Activated CD4-positive, alpha-beta memory T cell treated with anti-CD3 and anti-CD28 coated beads for 36 hours (primary cell): ENCODE measurements at regions not wholly inside any gene's neighbourhood (a gene's known extent, or its start where the extent isn't known, plus 50 kb on each side); places are given as distances from the start of the nearest gene placed in this dataset.
"Not testable (repeated sequence)": the region's sequence is repeated elsewhere in the genome, so short reads cannot be mapped to it uniquely, and the experiment has no call there.

Experiments used
- CTCF ChIA-PET: fragments of 350-600 bp; sonication (Branson Sonifier 250); formaldehyde crosslinking; loops from one replicate; lab custom pipeline; 2021; ENCODE audit warnings: antibody characterized with exemption, inconsistent platforms; lab: Charles Lee
- POLR2A ChIA-PET: fragments of 350-600 bp; sonication (Branson Sonifier 250); formaldehyde crosslinking; loops from one replicate; lab custom pipeline; 2021; ENCODE audit warnings: antibody characterized with exemption; lab: Charles Lee
- DNase-seq: peaks from one replicate; pipeline ENCODE4 v3.0.0-alpha.2; 2020
- H3K27ac Mint-ChIP-seq: one replicate; pipeline ENCODE4 v1.8.0; 2021; ENCODE audit warnings: mixed read lengths
- H3K27me3 Mint-ChIP-seq: one replicate; pipeline ENCODE4 v1.8.0; 2021; ENCODE audit warnings: mixed read lengths
- H3K36me3 Mint-ChIP-seq: one replicate; pipeline ENCODE4 v1.8.0; 2021; ENCODE audit warnings: mixed read lengths
- H3K4me1 Mint-ChIP-seq: one replicate; pipeline ENCODE4 v1.8.0; 2021; ENCODE audit warnings: low read depth, mixed read lengths
- H3K4me3 Mint-ChIP-seq: one replicate; pipeline ENCODE4 v1.8.0; 2021; ENCODE audit warnings: mild to moderate bottlenecking, mixed read lengths
- H3K9me3 Mint-ChIP-seq: one replicate; pipeline ENCODE4 v1.8.0; 2021; ENCODE audit warnings: mixed read lengths
- intact Hi-C: fragments of 100-400 bp; cut with micrococcal nuclease; formaldehyde crosslinking; loops from one replicate; pipeline ENCODE4 v1.15.1; 2023

DNA sequence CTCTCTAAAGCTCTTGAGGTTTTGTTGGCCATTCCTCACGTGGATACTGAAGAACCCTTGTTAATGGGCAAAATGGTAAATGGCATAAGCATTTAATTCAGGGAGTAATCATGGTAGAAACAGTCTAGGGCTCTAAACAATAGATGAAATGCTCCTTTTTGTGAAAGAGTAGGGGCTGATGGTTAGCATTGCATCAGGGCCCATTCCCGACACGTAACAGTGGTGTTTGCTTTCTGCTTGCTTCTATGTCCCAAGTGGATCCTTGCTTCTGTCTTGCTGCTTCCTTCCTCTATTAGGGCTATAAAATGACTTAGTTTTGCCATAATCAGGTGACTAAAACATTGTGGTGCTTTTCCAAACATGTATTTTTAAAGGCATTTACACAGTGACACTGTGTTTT is 230.9 kb upstream of the AFF2 start:
- Mint-ChIP-seq H3K4me3 (no peak overlapping the region), H3K36me3 (no peaks in the 10 kb centered on the region), H3K9me3 (no peaks in the 10 kb centered on the region), H3K27me3 (no peaks in the 10 kb centered on the region), H3K4me1 (peaks cover 17% of the 10 kb centered on the region), H3K27ac (no peak overlapping the region)
- ChIA-PET POLR2A (no interaction called here), CTCF (no interaction called here)
- DNase-seq: no peak
- intact Hi-C loops: no loop called here

DNA sequence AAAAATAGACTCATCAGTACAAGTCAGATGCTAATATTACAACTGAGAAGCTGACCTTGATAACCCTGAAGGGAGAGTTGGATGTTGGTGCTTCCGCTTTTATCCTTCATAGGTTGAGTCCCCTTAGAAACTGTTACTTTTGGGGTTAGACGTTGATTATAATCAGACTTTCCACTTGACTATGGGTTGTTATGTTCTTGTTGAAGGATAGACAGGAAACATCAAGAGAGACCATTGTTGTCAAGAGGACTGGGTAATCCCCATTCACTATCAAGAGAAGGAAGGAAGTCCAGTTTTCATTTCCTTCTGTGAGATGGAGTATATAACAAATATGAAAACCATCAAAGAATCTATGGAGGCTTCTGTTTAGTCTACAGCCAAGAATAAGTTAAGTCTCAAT is 229.9 kb upstream of the AFF2 start:
- CTCF ChIA-PET: no interaction called here
- DNase-seq: no peak
- intact Hi-C loops: no loop called here
- Mint-ChIP-seq H3K4me1 (peaks cover 17% of the 10 kb centered on the region), H3K27ac (no peak overlapping the region), H3K36me3 (no peaks in the 10 kb centered on the region), H3K9me3 (no peaks in the 10 kb centered on the region), H3K4me3 (no peak overlapping the region), H3K27me3 (no peaks in the 10 kb centered on the region)
- POLR2A ChIA-PET: no interaction called here

DNA sequence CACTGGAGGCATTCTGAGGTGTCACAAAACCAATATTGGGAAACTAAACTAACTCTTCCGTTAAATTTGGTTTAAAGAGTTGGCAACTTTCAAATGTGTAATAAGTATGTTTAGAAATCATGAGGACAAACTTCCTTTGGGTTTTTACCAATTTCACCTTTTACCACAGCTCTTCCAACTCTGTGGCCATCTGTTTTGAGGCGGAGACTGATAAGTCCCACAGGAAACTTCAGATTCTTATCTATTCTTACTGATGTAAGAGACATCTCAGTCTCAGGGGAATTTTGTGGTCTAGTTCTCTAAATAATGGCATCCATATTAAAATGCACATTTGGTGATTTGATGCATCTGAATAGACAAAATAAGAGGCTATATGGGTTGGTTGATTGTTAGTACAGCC is 229.2 kb upstream of the AFF2 start:
- no peaks in the 10 kb centered on the region for H3K9me3 Mint-ChIP-seq
- H3K4me1 Mint-ChIP-seq: peaks cover 16% of the 10 kb centered on the region
- no peak for DNase-seq
- H3K27ac Mint-ChIP-seq: no peak overlapping the region
- ChIA-PET POLR2A (no interaction called here), CTCF (no interaction called here)
- no peaks in the 10 kb centered on the region for H3K27me3 Mint-ChIP-seq
- H3K36me3 Mint-ChIP-seq: no peaks in the 10 kb centered on the region
- H3K4me3 Mint-ChIP-seq: no peak overlapping the region
- intact Hi-C loops: no loop called here

DNA sequence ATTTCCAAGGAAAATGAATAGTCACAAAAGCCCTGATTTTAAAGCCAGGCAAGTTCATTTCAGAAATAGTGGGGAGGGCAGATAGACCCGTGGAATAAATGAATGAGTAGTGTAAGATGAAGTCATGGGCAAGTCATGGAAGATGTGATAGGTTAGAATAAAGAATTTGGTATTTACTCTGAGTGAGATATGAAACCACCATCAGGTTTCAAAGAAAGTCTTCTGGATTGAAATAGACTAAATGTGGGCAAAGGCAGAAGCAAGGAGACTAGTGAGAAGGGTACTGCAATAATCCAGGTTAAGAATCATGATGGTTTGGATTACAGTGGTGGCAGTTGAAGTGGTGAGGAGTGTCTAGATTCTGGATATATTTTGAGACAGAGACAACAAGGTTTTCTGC is 218.5 kb upstream of the AFF2 start:
- Mint-ChIP-seq H3K4me1 (peaks cover 25% of the 10 kb centered on the region), H3K27ac (peak overlapping the region; percentile 14), H3K27me3 (no peaks in the 10 kb centered on the region), H3K9me3 (peaks cover 8% of the 10 kb centered on the region), H3K4me3 (no peak overlapping the region), H3K36me3 (no peaks in the 10 kb centered on the region)
- ChIA-PET CTCF (no interaction called here), POLR2A (no interaction called here)
- no peak for DNase-seq
- intact Hi-C loops: loop anchor here (1.0 kb wide), 1 partner anchor 99 kb away; no protein-coding TSS in a partner anchor

DNA sequence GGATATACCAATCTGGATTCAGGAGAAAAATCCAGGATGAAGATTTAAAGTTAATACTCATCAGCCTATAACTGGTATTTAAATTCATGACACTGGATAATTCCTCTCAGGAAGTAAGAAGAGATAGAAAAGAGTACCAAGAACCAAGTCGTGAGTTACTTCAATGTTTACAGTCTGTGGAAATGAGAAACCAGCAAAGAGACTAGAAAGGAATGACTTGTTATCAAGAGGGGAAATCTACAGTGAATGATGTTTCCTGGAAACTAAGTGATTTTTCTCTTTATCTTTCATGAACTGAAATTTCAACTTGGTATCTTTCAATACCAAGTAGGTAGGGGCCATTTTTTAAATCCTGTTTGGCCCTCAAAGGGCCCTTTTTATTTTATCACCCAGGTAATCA is 217.9 kb upstream of the AFF2 start:
- intact Hi-C loops: loop anchor here (1.0 kb wide), 1 partner anchor 99 kb away; no protein-coding TSS in a partner anchor
- ChIA-PET CTCF (no interaction called here), POLR2A (no interaction called here)
- no peaks in the 10 kb centered on the region for H3K36me3 Mint-ChIP-seq
- no peak overlapping the region for H3K27ac Mint-ChIP-seq
- H3K27me3 Mint-ChIP-seq: no peaks in the 10 kb centered on the region
- no peak overlapping the region for H3K4me3 Mint-ChIP-seq
- DNase-seq: no peak
- peaks cover 2% of the 10 kb centered on the region for H3K9me3 Mint-ChIP-seq
- peaks cover 24% of the 10 kb centered on the region for H3K4me1 Mint-ChIP-seq

DNA sequence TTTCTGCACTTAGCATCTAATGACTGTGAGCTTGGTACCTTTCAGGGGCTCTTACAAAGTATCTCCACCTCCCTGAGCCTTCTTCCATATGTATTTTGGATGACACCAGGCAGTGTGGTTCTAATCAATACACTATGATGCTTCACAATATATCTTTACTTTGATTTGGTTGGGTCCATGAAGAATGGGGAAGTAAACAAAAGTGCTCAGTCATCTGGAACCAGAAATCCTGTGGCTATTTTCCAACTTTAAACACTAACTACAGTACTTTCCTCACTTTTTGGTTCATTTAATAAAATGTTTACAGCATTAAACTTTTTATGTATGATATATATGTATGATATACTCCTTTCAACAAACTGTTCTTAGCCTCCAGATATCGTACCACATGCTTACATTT is 216.4 kb upstream of the AFF2 start:
- Mint-ChIP-seq H3K9me3 (no peaks in the 10 kb centered on the region), H3K36me3 (no peaks in the 10 kb centered on the region), H3K4me3 (no peak overlapping the region), H3K27me3 (no peaks in the 10 kb centered on the region), H3K27ac (no peak overlapping the region), H3K4me1 (peaks cover 24% of the 10 kb centered on the region)
- ChIA-PET POLR2A (no interaction called here), CTCF (no interaction called here)
- no peak for DNase-seq
- intact Hi-C loops: no loop called here

DNA sequence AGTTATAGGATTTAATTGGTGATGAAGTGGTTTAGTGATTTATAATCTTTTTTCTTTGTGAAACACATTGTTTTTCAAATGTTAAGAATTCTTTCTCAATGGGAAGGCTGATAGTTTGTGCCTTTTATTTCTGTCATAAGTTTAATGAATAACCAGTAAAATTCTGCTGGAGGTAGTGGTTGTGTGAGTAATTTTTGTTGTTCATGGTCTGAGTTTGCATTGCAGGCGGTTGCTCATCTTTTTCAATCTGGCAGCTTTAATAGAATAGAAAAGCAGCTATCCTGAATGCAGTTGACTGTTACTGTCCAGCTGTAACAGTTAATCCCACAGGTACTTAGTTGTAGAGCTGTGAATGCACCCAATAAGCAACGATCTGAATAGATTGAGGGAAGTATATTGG is 215.6 kb upstream of the AFF2 start:
- Mint-ChIP-seq H3K4me3 (no peak overlapping the region), H3K9me3 (no peaks in the 10 kb centered on the region), H3K36me3 (no peaks in the 10 kb centered on the region), H3K27me3 (no peaks in the 10 kb centered on the region), H3K4me1 (peaks cover 24% of the 10 kb centered on the region), H3K27ac (no peak overlapping the region)
- POLR2A ChIA-PET: no interaction called here
- intact Hi-C loops: no loop called here
- no peak for DNase-seq
- CTCF ChIA-PET: no interaction called here

DNA sequence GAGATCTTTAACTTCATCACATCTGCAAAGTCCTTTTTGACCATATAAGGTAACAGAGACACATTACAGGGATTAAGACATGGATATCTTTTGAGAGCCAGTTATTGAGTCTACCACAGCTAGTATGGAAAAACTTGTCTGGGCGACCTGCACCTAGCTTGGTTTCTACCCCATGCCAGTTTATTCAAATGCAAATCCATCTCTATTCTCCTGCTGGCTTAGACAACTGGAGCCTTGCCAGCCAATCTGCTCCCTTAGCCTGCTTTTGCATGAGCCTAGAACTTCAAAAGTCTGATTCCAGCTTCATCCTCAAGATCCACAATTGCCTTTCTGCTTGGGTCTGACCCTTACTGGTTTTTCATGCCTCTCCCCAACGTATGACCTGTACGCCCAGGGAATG is 212.0 kb upstream of the AFF2 start:
- intact Hi-C loops: no loop called here
- CTCF ChIA-PET: no interaction called here
- no peak for DNase-seq

DNA sequence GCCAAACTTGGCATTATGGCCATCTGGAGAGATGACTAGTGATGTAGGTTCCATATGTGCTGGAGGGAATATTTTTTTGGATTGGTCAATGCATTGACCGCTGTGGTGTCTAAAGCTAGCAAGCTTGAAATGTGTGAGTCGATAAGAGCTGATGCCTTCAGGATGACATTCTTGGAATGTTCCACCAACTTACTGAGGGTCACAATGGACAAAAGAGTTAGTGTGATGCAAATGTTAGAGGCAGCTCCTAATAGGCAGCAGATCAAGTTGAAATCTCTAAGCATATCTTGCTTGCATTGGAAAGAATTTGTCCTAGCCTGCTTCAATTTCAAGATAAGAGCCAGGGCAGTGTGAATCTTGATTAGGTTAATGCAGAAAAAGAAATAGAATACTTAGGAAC is 210.4 kb upstream of the AFF2 start:
- Mint-ChIP-seq H3K9me3 (no peaks in the 10 kb centered on the region), H3K4me3 (no peak overlapping the region), H3K36me3 (no peaks in the 10 kb centered on the region), H3K27ac (no peak overlapping the region), H3K4me1 (peaks cover 7% of the 10 kb centered on the region), H3K27me3 (no peaks in the 10 kb centered on the region)
- ChIA-PET CTCF (no interaction called here), POLR2A (no interaction called here)
- intact Hi-C loops: no loop called here
- DNase-seq: no peak

More for the DNA sequence above, 212.0 kb upstream of the AFF2 start:
- Mint-ChIP-seq H3K27me3 (no peaks in the 10 kb centered on the region), H3K4me1 (peaks cover 7% of the 10 kb centered on the region), H3K4me3 (no peak overlapping the region), H3K27ac (no peak overlapping the region), H3K36me3 (no peaks in the 10 kb centered on the region), H3K9me3 (no peaks in the 10 kb centered on the region)
- POLR2A ChIA-PET: no interaction called here

DNA sequence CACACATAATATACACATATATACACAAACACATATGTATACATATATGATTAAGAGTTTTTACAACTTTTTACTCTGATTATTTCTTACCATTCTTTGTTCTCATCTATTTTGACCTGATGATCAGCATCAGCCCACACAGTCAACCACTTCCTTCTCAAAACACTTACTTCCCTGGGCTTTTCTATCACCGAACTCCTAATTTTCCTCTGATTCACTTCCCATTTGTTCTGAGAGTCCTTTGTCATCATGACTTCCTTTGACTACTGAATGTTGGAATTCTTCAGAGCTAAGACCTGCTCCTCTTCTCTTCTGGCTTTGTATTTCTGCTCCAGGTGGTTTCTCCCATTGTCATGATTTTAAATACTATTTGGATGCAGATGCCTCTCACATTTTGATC is 209.5 kb upstream of the AFF2 start:
- ChIA-PET POLR2A (no interaction called here), CTCF (no interaction called here)
- H3K27ac Mint-ChIP-seq: no peak overlapping the region
- no peaks in the 10 kb centered on the region for H3K27me3 Mint-ChIP-seq
- H3K4me3 Mint-ChIP-seq: no peak overlapping the region
- no peaks in the 10 kb centered on the region for H3K36me3 Mint-ChIP-seq
- intact Hi-C loops: no loop called here
- H3K4me1 Mint-ChIP-seq: peaks cover 7% of the 10 kb centered on the region
- DNase-seq: no peak
- peaks cover 2% of the 10 kb centered on the region for H3K9me3 Mint-ChIP-seq

DNA sequence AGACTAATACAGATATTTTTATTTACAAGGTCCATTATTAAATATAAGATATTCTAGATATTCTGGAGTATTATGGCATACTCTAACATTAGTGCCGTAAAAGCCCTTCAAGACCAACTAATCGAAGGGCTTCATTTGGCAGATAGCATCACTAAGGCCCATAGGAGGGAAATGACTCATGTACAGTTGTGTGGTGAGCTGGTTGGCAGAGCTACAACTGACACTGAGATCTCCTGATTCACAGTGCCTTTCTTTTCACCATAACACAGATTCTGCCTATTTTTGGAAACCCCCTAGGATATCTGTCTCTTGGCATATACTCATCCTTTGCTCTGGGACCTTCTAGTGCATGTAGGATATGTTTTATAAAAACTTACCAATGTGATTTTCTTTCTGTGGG is 201.7 kb upstream of the AFF2 start:
- H3K4me1 Mint-ChIP-seq: peaks cover 4% of the 10 kb centered on the region
- H3K4me3 Mint-ChIP-seq: no peak overlapping the region
- H3K9me3 Mint-ChIP-seq: peaks cover 4% of the 10 kb centered on the region
- ChIA-PET POLR2A (no interaction called here), CTCF (no interaction called here)
- intact Hi-C loops: no loop called here
- H3K27ac Mint-ChIP-seq: no peak overlapping the region
- DNase-seq: peak; percentile 13
- H3K27me3 Mint-ChIP-seq: no peaks in the 10 kb centered on the region
- no peaks in the 10 kb centered on the region for H3K36me3 Mint-ChIP-seq

DNA sequence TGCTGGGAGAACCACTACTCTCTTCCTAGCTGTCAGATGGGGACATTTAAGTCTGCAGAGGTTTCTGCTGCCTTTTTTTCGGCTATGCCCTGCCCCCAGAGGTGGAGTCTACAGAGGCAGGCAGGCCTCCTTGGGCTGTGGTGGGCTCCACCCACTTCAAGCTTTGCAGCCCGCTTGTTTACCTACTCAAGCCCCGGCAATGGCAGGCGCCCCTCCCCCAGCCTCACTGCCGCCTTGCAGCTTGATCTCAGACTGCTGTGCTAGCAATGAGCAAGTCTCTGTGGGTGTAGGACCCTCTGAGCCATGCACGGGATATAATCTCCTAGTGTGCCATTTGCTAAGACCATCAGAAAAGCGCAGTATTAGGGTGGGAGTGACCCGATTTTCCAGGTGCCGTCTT is 195.2 kb upstream of the AFF2 start:
- POLR2A ChIA-PET, H3K27ac Mint-ChIP-seq, CTCF ChIA-PET, intact Hi-C loops, H3K27me3 Mint-ChIP-seq, H3K36me3 Mint-ChIP-seq, H3K9me3 Mint-ChIP-seq, H3K4me3 Mint-ChIP-seq, DNase-seq: not testable (repeated sequence)
- peaks cover 13% of the 10 kb centered on the region for H3K4me1 Mint-ChIP-seq

DNA sequence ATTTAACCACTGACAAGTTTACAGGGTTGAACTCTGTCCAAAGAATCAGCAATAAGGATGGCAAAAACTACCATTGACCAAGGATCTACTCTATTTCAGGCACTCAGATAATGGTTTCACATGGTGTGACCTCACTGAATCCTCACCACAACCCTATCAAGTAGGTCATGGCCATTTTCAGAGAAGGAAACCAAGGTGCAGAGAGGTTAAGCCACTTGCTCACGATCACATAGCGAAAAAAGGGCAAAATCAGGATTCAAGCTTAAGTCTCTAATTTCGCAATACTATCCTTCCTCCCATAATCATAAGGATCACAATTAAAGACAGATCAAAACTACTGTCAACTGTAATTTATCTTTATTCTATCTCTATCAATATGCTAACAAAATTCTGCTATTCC is 191.0 kb upstream of the AFF2 start:
- H3K4me1 Mint-ChIP-seq: peaks cover 32% of the 10 kb centered on the region
- H3K36me3 Mint-ChIP-seq: no peaks in the 10 kb centered on the region
- no peaks in the 10 kb centered on the region for H3K27me3 Mint-ChIP-seq
- H3K9me3 Mint-ChIP-seq: peaks cover 2% of the 10 kb centered on the region
- DNase-seq: no peak
- intact Hi-C loops: no loop called here
- ChIA-PET POLR2A (no interaction called here), CTCF (no interaction called here)
- no peak overlapping the region for H3K4me3 Mint-ChIP-seq
- no peak overlapping the region for H3K27ac Mint-ChIP-seq
